Liver (tissue), 8 donors: ENCODE measurements at regions not wholly inside any gene's neighbourhood (a gene's known extent, or its start where the extent isn't known, plus 50 kb on each side); places are given as distances from the start of the nearest gene placed in this dataset.

Experiments used
- DNase-seq: peaks from one replicate; pipeline ENCODE4 v3.0.0-alpha.2; 2017; ENCODE audit warnings: low spot score
- H3K27ac ChIP-seq, 2 donors: one replicate each; pipeline ENCODE4 v1.7.0; 2013; ENCODE audit warnings: inconsistent platforms in 2 of 2, low read length in 2 of 2, control low read depth in 1 of 2, low read depth in 1 of 2, mild to moderate bottlenecking in 1 of 2
- H3K27me3 ChIP-seq, 4 donors: one replicate each; pipeline versions ENCODE4 v1.6.1 to v1.7.0; 2013; ENCODE audit warnings: low read length in 3 of 4, inconsistent platforms in 1 of 4, mild to moderate bottlenecking in 1 of 4, moderate library complexity in 1 of 4; ENCODE audit not compliant: control insufficient read depth in 4 of 4, insufficient read depth in 4 of 4
- H3K36me3 ChIP-seq, 4 donors: one replicate each; pipeline versions ENCODE4 v1.6.1 to v1.7.0; 2013; ENCODE audit warnings: low read length in 3 of 4, mild to moderate bottlenecking in 3 of 4, low read depth in 1 of 4, moderate library complexity in 1 of 4; ENCODE audit not compliant: control insufficient read depth in 4 of 4, insufficient read depth in 3 of 4
- H3K4me1 ChIP-seq, 4 donors: one replicate each; pipeline versions ENCODE4 v1.6.1 to v1.7.0; 2013; ENCODE audit warnings: low read length in 3 of 4, mild to moderate bottlenecking in 3 of 4, moderate library complexity in 1 of 4; ENCODE audit not compliant: control insufficient read depth in 4 of 4, insufficient read depth in 4 of 4
- H3K4me3 ChIP-seq, 3 donors: one replicate each; pipeline versions ENCODE4 v1.6.1 to v1.7.0; 2013; ENCODE audit warnings: low read length in 3 of 3, control low read depth in 1 of 3, low read depth in 1 of 3, mild to moderate bottlenecking in 1 of 3
- H3K9ac ChIP-seq, 2 donors: one replicate each; pipeline ENCODE4 v1.7.0; 2013; ENCODE audit warnings: low read length in 2 of 2, mild to moderate bottlenecking in 2 of 2, moderate library complexity in 2 of 2, control low read depth in 1 of 2, low read depth in 1 of 2
- H3K9me3 ChIP-seq, 4 donors: one replicate each; pipeline versions ENCODE4 v1.6.1 to v1.7.0; 2013; ENCODE audit warnings: low read length in 3 of 4; ENCODE audit not compliant: control insufficient read depth in 4 of 4
- EGR1 ChIP-seq, 2 donors: IDR thresholded peaks; 2 replicates each; pipeline ENCODE4 v1.6.1; 2016 to 2018; ENCODE audit warnings: antibody characterized with exemption in 2 of 2, low read depth in 2 of 2
- HNF4A ChIP-seq, 2 donors: conservative IDR thresholded peaks; 2 replicates each; pipeline ENCODE4 v1.6.1; 2016; ENCODE audit warnings: antibody characterized with exemption in 2 of 2, mild to moderate bottlenecking in 2 of 2
- HNF4G ChIP-seq: IDR thresholded peaks from 2 replicates; pipeline ENCODE4 v1.6.1; 2016; ENCODE audit warnings: antibody characterized with exemption
- JUND ChIP-seq, 2 donors: IDR thresholded peaks; 2 replicates each; pipeline ENCODE4 v1.6.1; 2016; ENCODE audit warnings: antibody characterized with exemption in 2 of 2
- NR2F2 ChIP-seq: IDR thresholded peaks from 2 replicates; pipeline ENCODE4 v1.6.1; 2016; ENCODE audit warnings: antibody characterized with exemption
- RAD21 ChIP-seq, 2 donors: IDR thresholded peaks; 2 replicates each; pipeline ENCODE4 v1.6.1; 2016; ENCODE audit warnings: antibody characterized with exemption in 2 of 2, mild to moderate bottlenecking in 2 of 2
- RXRA ChIP-seq, 2 donors: IDR thresholded peaks; 2 replicates each; pipeline ENCODE4 v1.6.1; 2017 to 2018; ENCODE audit warnings: antibody characterized with exemption in 2 of 2, mild to moderate bottlenecking in 1 of 2
- TAF1 ChIP-seq: conservative IDR thresholded peaks from 2 replicates; pipeline ENCODE4 v1.6.1; 2016; ENCODE audit warnings: antibody characterized with exemption, mild to moderate bottlenecking
- YY1 ChIP-seq: IDR thresholded peaks from 2 replicates; pipeline ENCODE4 v1.6.1; 2016; ENCODE audit warnings: antibody characterized with exemption, mild to moderate bottlenecking
- WGBS: extraction: QIAGEN DNeasy Blood & Tissue Kit; methylation state at CpG from one replicate; pipeline ENCODE4 v1.1.7; 2013; 5-methylcytosine and 5-hydroxymethylcytosine counted together
- TF ChIP-seq, protein P1 (sequence below): fragments of 150-350 bp; IDR thresholded peaks from 2 replicates; pipeline ENCODE4 v1.5.1; 2017; ENCODE audit warnings: improper control_type of control experiment, low read depth, low read length; ENCODE audit not compliant: missing input control
- TF ChIP-seq, protein P2 (sequence below): IDR thresholded peaks from 2 replicates; pipeline ENCODE4 v1.6.1; 2016; ENCODE audit warnings: antibody characterized with exemption, mild to moderate bottlenecking
- TF ChIP-seq, protein P3 (sequence below): IDR thresholded peaks from 2 replicates; pipeline ENCODE4 v1.6.1; 2016; ENCODE audit warnings: antibody characterized with exemption
- donor health status: healthy.
- donor health status: healthy.
- donor health status: healthy.
- donor health status: healthy.
- donor health status: healthy.

DNA sequence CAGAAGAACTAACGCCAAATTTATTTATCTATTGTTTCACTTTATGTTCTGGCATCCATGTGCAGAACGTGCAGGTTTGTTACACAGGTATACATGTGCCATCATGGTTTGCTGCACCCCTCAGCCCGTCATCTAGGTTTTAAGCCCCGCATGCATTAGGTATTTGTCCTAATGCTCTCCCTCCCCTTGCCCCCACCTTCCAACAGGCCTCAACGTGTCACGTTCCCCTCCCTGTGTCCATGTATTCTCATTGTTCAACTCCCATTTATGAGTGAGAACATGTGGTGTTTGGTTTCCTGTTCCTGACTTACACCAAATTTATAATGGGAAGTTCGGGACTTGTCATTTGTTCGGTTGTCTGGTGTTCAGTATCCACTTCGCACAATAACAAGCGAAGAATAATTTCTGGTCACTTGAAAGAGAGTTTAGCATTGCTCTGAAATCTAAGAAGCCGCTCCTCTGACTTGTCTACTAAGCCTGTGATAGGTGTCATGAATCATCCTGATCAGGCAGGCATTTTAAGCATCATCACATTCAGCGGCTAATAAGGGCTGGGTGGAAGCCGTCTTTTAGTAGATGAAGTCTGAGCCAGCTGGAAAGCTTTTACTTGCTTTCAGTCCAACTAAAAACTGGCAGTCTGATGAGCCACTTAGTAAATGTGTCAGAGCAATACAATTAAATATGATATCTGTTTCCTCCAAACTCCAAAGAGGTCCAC is 1065.7 kb upstream of the PABPC4L start:
- no peak overlapping the region for H3K9ac ChIP-seq
- H3K4me1 ChIP-seq, result no peaks in the 10 kb centered on the region
- no peaks in the 10 kb centered on the region for H3K36me3 ChIP-seq
- H3K4me3 ChIP-seq, result no peak overlapping the region
- 71% methylated on average over 13 of the region's 13 CpGs for WGBS
- no peak for TF ChIP-seq RAD21 (IDR thresholded peaks at IDR 0.05)
- TF ChIP-seq, protein P1, sequence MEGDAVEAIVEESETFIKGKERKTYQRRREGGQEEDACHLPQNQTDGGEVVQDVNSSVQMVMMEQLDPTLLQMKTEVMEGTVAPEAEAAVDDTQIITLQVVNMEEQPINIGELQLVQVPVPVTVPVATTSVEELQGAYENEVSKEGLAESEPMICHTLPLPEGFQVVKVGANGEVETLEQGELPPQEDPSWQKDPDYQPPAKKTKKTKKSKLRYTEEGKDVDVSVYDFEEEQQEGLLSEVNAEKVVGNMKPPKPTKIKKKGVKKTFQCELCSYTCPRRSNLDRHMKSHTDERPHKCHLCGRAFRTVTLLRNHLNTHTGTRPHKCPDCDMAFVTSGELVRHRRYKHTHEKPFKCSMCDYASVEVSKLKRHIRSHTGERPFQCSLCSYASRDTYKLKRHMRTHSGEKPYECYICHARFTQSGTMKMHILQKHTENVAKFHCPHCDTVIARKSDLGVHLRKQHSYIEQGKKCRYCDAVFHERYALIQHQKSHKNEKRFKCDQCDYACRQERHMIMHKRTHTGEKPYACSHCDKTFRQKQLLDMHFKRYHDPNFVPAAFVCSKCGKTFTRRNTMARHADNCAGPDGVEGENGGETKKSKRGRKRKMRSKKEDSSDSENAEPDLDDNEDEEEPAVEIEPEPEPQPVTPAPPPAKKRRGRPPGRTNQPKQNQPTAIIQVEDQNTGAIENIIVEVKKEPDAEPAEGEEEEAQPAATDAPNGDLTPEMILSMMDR, result no peak
- TF ChIP-seq EGR1 (IDR thresholded peaks at IDR 0.05; ENCODE audit: low read depth in 2 of 2), result no peak
- TF ChIP-seq RXRA (IDR thresholded peaks at IDR 0.05), result no peak
- no peak for TF ChIP-seq HNF4A (conservative IDR thresholded peaks at IDR 0.05)
- no peak for TF ChIP-seq NR2F2
- no peak for TF ChIP-seq TAF1
- TF ChIP-seq YY1, result no peak
- TF ChIP-seq HNF4G, result no peak
- H3K9me3 ChIP-seq, result no peaks in the 10 kb centered on the region
- H3K27me3 ChIP-seq, result no peaks in the 10 kb centered on the region
- no peak overlapping the region for H3K27ac ChIP-seq
- no peak for DNase-seq

DNA sequence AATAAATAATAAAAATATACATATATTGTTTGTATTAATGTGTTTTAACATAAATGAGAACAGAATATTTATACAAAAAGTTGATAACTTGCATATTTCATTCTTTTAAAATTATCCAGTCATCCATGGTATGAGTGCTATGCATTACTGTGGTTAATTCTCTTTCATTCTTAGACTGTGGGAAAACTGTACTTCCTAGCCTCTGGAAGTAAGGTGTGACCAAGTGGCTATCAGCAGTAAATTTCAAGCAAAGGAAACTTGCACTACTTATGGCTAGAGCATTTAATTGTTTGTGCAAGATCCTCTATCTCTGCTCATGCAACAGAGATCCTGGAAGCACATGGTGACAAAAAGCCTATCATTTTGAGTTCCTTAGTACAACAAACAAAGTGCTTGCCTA is 1054.5 kb upstream of the PABPC4L start:
- TF ChIP-seq HNF4G, result no peak
- no peak for TF ChIP-seq RAD21 (IDR thresholded peaks at IDR 0.05)
- TF ChIP-seq JUND (IDR thresholded peaks at IDR 0.05), result no peak
- TF ChIP-seq, protein P2, sequence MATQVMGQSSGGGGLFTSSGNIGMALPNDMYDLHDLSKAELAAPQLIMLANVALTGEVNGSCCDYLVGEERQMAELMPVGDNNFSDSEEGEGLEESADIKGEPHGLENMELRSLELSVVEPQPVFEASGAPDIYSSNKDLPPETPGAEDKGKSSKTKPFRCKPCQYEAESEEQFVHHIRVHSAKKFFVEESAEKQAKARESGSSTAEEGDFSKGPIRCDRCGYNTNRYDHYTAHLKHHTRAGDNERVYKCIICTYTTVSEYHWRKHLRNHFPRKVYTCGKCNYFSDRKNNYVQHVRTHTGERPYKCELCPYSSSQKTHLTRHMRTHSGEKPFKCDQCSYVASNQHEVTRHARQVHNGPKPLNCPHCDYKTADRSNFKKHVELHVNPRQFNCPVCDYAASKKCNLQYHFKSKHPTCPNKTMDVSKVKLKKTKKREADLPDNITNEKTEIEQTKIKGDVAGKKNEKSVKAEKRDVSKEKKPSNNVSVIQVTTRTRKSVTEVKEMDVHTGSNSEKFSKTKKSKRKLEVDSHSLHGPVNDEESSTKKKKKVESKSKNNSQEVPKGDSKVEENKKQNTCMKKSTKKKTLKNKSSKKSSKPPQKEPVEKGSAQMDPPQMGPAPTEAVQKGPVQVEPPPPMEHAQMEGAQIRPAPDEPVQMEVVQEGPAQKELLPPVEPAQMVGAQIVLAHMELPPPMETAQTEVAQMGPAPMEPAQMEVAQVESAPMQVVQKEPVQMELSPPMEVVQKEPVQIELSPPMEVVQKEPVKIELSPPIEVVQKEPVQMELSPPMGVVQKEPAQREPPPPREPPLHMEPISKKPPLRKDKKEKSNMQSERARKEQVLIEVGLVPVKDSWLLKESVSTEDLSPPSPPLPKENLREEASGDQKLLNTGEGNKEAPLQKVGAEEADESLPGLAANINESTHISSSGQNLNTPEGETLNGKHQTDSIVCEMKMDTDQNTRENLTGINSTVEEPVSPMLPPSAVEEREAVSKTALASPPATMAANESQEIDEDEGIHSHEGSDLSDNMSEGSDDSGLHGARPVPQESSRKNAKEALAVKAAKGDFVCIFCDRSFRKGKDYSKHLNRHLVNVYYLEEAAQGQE, result no peak
- TF ChIP-seq, protein P3, sequence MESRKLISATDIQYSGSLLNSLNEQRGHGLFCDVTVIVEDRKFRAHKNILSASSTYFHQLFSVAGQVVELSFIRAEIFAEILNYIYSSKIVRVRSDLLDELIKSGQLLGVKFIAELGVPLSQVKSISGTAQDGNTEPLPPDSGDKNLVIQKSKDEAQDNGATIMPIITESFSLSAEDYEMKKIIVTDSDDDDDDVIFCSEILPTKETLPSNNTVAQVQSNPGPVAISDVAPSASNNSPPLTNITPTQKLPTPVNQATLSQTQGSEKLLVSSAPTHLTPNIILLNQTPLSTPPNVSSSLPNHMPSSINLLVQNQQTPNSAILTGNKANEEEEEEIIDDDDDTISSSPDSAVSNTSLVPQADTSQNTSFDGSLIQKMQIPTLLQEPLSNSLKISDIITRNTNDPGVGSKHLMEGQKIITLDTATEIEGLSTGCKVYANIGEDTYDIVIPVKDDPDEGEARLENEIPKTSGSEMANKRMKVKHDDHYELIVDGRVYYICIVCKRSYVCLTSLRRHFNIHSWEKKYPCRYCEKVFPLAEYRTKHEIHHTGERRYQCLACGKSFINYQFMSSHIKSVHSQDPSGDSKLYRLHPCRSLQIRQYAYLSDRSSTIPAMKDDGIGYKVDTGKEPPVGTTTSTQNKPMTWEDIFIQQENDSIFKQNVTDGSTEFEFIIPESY, result no peak

More for the DNA sequence above, 1054.5 kb upstream of the PABPC4L start:
- no peaks in the 10 kb centered on the region for H3K9me3 ChIP-seq
- H3K27me3 ChIP-seq, result no peaks in the 10 kb centered on the region
- H3K9ac ChIP-seq, result no peak overlapping the region
- no peaks in the 10 kb centered on the region for H3K36me3 ChIP-seq
- H3K4me1 ChIP-seq, result no peaks in the 10 kb centered on the region
- no peak for DNase-seq
- no peak overlapping the region for H3K27ac ChIP-seq
- H3K4me3 ChIP-seq, result no peak overlapping the region
